H9 (cell line): ENCODE measurements at regions not wholly inside any gene's neighbourhood (a gene's known extent, or its start where the extent isn't known, plus 50 kb on each side); places are given as distances from the start of the nearest gene placed in this dataset.

Experiments used
- DNase-seq: peaks from one replicate; pipeline ENCODE4 v3.0.0-alpha.2; 2017
- H2AFZ ChIP-seq: one replicate; pipeline ENCODE4 v1.6.1; 2013; ENCODE audit warnings: mild to moderate bottlenecking, low read length, control low read depth, moderate library complexity
- H2AK5ac ChIP-seq: 2 replicates; pipeline ENCODE4 v1.6.1; 2013; ENCODE audit warnings: low read length, control low read depth, mixed read lengths; ENCODE audit not compliant: insufficient read length
- H2BK120ac ChIP-seq: one replicate; pipeline ENCODE4 v1.6.1; 2013; ENCODE audit warnings: low read depth, mild to moderate bottlenecking, low read length, control low read depth, inconsistent platforms; ENCODE audit not compliant: poor library complexity, severe bottlenecking
- H2BK12ac ChIP-seq: 2 replicates; pipeline ENCODE4 v1.6.1; 2013; ENCODE audit warnings: low read length, control low read depth, mixed read lengths, low read depth; ENCODE audit not compliant: insufficient read length
- H2BK15ac ChIP-seq: 2 replicates; pipeline ENCODE4 v1.6.1; 2013; ENCODE audit warnings: low read depth, low read length, control low read depth
- H2BK20ac ChIP-seq: one replicate; pipeline ENCODE4 v1.6.1; 2013; ENCODE audit warnings: low read depth, mild to moderate bottlenecking, low read length, control low read depth, inconsistent platforms; ENCODE audit not compliant: poor library complexity, severe bottlenecking
- H2BK5ac ChIP-seq: 2 replicates; pipeline ENCODE4 v1.6.1; 2013; ENCODE audit warnings: low read length, control low read depth, mixed read lengths; ENCODE audit not compliant: insufficient read length
- H3K14ac ChIP-seq: 2 replicates; pipeline ENCODE4 v1.6.1; 2013; ENCODE audit warnings: low read length, control low read depth; ENCODE audit not compliant: insufficient read depth
- H3K18ac ChIP-seq: 2 replicates; pipeline ENCODE4 v1.6.1; 2013; ENCODE audit warnings: low read depth, mild to moderate bottlenecking, mixed read lengths, low read length, control low read depth; ENCODE audit not compliant: insufficient read length
- H3K23ac ChIP-seq: 2 replicates; pipeline ENCODE4 v1.6.1; 2013; ENCODE audit warnings: low read length, control low read depth, mixed read lengths, low read depth; ENCODE audit not compliant: insufficient read length
- H3K23me2 ChIP-seq: 2 replicates; pipeline ENCODE4 v1.6.1; 2013; ENCODE audit warnings: low read depth, mild to moderate bottlenecking, mixed read lengths, low read length, control low read depth; ENCODE audit not compliant: insufficient read length, poor library complexity, severe bottlenecking
- H3K27ac ChIP-seq: 2 replicates; pipeline ENCODE4 v1.5.1; 2013; ENCODE audit warnings: low read length, control low read depth, mixed read lengths, low read depth; ENCODE audit not compliant: insufficient read length
- H3K27me3 ChIP-seq: 2 replicates; pipeline ENCODE4 v1.6.1; 2013; ENCODE audit warnings: low read length, control low read depth, inconsistent platforms; ENCODE audit not compliant: insufficient read depth
- H3K4ac ChIP-seq: 2 replicates; pipeline ENCODE4 v1.6.1; 2013; ENCODE audit warnings: low read depth, mild to moderate bottlenecking, control low read depth, inconsistent platforms, low read length, moderate library complexity
- H3K4me1 ChIP-seq: 2 replicates; pipeline ENCODE4 v1.6.1; 2013; ENCODE audit warnings: low read length, control low read depth, inconsistent platforms; ENCODE audit not compliant: insufficient read depth
- H3K4me2 ChIP-seq: 2 replicates; pipeline ENCODE4 v1.6.1; 2013; ENCODE audit warnings: low read length, control low read depth, mixed read lengths; ENCODE audit not compliant: insufficient read length, insufficient read depth
- H3K56ac ChIP-seq: 2 replicates; pipeline ENCODE4 v1.6.1; 2013; ENCODE audit warnings: low read depth, mild to moderate bottlenecking, mixed read lengths, low read length, control low read depth; ENCODE audit not compliant: insufficient read length
- H3K79me1 ChIP-seq: 2 replicates; pipeline ENCODE4 v1.6.1; 2013; ENCODE audit warnings: low read depth, mild to moderate bottlenecking, moderate library complexity, low read length, control low read depth, inconsistent platforms; ENCODE audit not compliant: insufficient read depth, poor library complexity, severe bottlenecking
- H3K79me2 ChIP-seq: 2 replicates; pipeline ENCODE4 v1.6.1; 2013; ENCODE audit warnings: low read length, control low read depth, inconsistent platforms; ENCODE audit not compliant: insufficient read depth
- H3K9ac ChIP-seq: 2 replicates; pipeline ENCODE4 v1.6.1; 2013; ENCODE audit warnings: low read length, control low read depth, mixed read lengths; ENCODE audit not compliant: insufficient read length; ENCODE audit errors: extremely low read depth
- H3K9me3 ChIP-seq: one replicate; pipeline ENCODE4 v1.6.1; 2013; ENCODE audit warnings: low read depth, low read length, inconsistent platforms; ENCODE audit not compliant: control insufficient read depth
- H3T11ph ChIP-seq: one replicate; pipeline ENCODE4 v1.6.1; 2013; ENCODE audit warnings: mild to moderate bottlenecking, low read length, control low read depth, inconsistent platforms
- H4K20me1 ChIP-seq: one replicate; pipeline ENCODE4 v1.6.1; 2013; ENCODE audit not compliant: control insufficient read depth, insufficient read length, insufficient read depth
- H4K5ac ChIP-seq: 2 replicates; pipeline ENCODE4 v1.6.1; 2013; ENCODE audit warnings: low read depth, mild to moderate bottlenecking, mixed read lengths, low read length, control low read depth; ENCODE audit not compliant: insufficient read length
- H4K8ac ChIP-seq: replicated peaks from 2 replicates; pipeline ENCODE4 v1.6.1; 2013; ENCODE audit warnings: low read length, control low read depth, mixed read lengths, low read depth; ENCODE audit not compliant: insufficient read length
- H4K91ac ChIP-seq: 2 replicates; pipeline ENCODE4 v1.6.1; 2013; ENCODE audit warnings: low read depth, mild to moderate bottlenecking, moderate library complexity, mixed read lengths, low read length, control low read depth; ENCODE audit not compliant: insufficient read length
- H3K27ac Mint-ChIP-seq, 3 experiments: 2 replicates in 2 of 3; 3 replicates in 1 of 3; pipeline ENCODE4 v1.8.0; 2020 to 2021; ENCODE audit warnings: mixed read lengths in 3 of 3, mild to moderate bottlenecking in 1 of 3, moderate library complexity in 1 of 3
- H3K27me3 Mint-ChIP-seq: 2 replicates; pipeline ENCODE4 v1.8.0; 2021; ENCODE audit warnings: low read depth, mild to moderate bottlenecking, moderate library complexity, mixed read lengths
- H3K36me3 Mint-ChIP-seq, 3 experiments: 2 replicates in 2 of 3; 3 replicates in 1 of 3; pipeline ENCODE4 v1.8.0; 2020 to 2021; ENCODE audit warnings: low read depth in 3 of 3, mixed read lengths in 3 of 3; ENCODE audit not compliant: insufficient read depth in 1 of 3
- H3K4me1 Mint-ChIP-seq, 2 experiments: 2 replicates each; pipeline ENCODE4 v1.8.0; 2020; ENCODE audit warnings: mixed read lengths in 2 of 2
- H3K4me3 Mint-ChIP-seq, 2 experiments: 2 replicates in 1 of 2; 3 replicates in 1 of 2; pipeline ENCODE4 v1.8.0; 2020 to 2021; ENCODE audit warnings: mild to moderate bottlenecking in 2 of 2, mixed read lengths in 2 of 2, moderate library complexity in 1 of 2
- H3K9me3 Mint-ChIP-seq, 2 experiments: 2 replicates in 1 of 2; 3 replicates in 1 of 2; pipeline ENCODE4 v1.8.0; 2020; ENCODE audit warnings: mild to moderate bottlenecking in 2 of 2, mixed read lengths in 2 of 2, moderate library complexity in 1 of 2
- WGBS: extraction: QIAGEN DNeasy Blood & Tissue Kit; methylation state at CpG from one replicate; pipeline ENCODE4 v1.1.7; 2013; ENCODE audit warnings: missing lambda C conversion rate, low lambda C conversion rate, mixed read lengths; ENCODE audit not compliant: insufficient read length; ENCODE audit errors: extremely low coverage; 5-methylcytosine and 5-hydroxymethylcytosine counted together
- TF ChIP-seq, protein P1 (sequence below): fragments of 200-600 bp; sonication (generic); conservative IDR thresholded peaks from 3 replicates; pipeline ENCODE4 v1.8.0; 2021; ENCODE audit warnings: antibody characterized with exemption, mild to moderate bottlenecking

DNA sequence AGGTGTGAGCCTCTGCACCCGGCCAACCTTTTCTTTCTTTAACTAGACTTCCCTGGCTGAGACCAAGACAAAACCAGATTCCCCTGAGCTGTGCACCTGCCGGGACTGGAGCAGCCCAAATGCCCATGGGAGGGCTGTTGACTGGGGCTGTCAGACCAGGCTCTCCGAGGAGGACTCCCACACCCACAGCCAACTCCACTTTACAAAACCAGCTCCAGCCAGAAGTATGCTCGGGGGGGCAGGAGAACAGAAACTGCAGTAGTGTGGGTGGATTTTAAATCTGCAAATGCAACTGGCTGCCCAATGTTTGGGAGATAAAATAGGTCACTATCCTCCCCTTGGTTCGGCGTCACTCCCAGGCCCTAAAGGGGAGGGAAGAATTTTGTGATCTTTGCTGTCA lies 78.5 kb downstream of the VCPKMT start:
- no peaks in the 10 kb centered on the region for H3K36me3 Mint-ChIP-seq
- Histone ChIP-seq H4K8ac (no peak overlapping the region), H3K18ac (no peak overlapping the region), H3K9ac (no peak overlapping the region), H3K4me2 (no peak overlapping the region), H3T11ph (no peak overlapping the region), H2AK5ac (no peak overlapping the region), H3K23me2 (no peaks in the 10 kb centered on the region), H3K4ac (no peak overlapping the region), H2BK5ac (no peak overlapping the region), H3K14ac (no peak overlapping the region), H2BK15ac (no peak overlapping the region), H2BK12ac (no peak overlapping the region), H2BK120ac (no peak overlapping the region), H3K79me2 (no peaks in the 10 kb centered on the region), H3K56ac (no peak overlapping the region), H3K27ac (no peak overlapping the region), H3K27me3 (no peaks in the 10 kb centered on the region), H3K23ac (no peak overlapping the region), H2AFZ (no peak overlapping the region), H3K9me3 (no peaks in the 10 kb centered on the region), H4K91ac (no peak overlapping the region), H4K5ac (no peak overlapping the region), H3K4me1 (no peaks in the 10 kb centered on the region), H2BK20ac (no peak overlapping the region), H4K20me1 (no peaks in the 10 kb centered on the region), H3K79me1 (no peaks in the 10 kb centered on the region)
- no peaks in the 10 kb centered on the region for H3K9me3 Mint-ChIP-seq
- no CpG with 5 or more reads among the region's 6 CpGs for whole genome bisulfite sequencing
- TF ChIP-seq, protein P1, sequence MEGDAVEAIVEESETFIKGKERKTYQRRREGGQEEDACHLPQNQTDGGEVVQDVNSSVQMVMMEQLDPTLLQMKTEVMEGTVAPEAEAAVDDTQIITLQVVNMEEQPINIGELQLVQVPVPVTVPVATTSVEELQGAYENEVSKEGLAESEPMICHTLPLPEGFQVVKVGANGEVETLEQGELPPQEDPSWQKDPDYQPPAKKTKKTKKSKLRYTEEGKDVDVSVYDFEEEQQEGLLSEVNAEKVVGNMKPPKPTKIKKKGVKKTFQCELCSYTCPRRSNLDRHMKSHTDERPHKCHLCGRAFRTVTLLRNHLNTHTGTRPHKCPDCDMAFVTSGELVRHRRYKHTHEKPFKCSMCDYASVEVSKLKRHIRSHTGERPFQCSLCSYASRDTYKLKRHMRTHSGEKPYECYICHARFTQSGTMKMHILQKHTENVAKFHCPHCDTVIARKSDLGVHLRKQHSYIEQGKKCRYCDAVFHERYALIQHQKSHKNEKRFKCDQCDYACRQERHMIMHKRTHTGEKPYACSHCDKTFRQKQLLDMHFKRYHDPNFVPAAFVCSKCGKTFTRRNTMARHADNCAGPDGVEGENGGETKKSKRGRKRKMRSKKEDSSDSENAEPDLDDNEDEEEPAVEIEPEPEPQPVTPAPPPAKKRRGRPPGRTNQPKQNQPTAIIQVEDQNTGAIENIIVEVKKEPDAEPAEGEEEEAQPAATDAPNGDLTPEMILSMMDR, result no peak
- peaks cover 0 to 5% of the 10 kb centered on the region in 2 experiments; a peak in 3 of 4 replicates for H3K4me1 Mint-ChIP-seq
- H3K27ac Mint-ChIP-seq, result no peak overlapping the region; a peak in 1 of 7 replicates
- DNase-seq, result no peak
- no peak overlapping the region for H3K4me3 Mint-ChIP-seq
- peaks cover 2% of the 10 kb centered on the region; the same call in 1 of the 2 replicates for H3K27me3 Mint-ChIP-seq
